NCI-H2227 treated with DMSO at 0.1 percent for 48 hours (cell line): ENCODE measurements at regions not wholly inside any gene's neighbourhood (a gene's known extent, or its start where the extent isn't known, plus 50 kb on each side); places are given as distances from the start of the nearest gene placed in this dataset.

Source experiments
- DNase-seq: peaks from one replicate; lab custom pipeline; 2025; lab: John Stamatoyannopoulos, UW

DNA sequence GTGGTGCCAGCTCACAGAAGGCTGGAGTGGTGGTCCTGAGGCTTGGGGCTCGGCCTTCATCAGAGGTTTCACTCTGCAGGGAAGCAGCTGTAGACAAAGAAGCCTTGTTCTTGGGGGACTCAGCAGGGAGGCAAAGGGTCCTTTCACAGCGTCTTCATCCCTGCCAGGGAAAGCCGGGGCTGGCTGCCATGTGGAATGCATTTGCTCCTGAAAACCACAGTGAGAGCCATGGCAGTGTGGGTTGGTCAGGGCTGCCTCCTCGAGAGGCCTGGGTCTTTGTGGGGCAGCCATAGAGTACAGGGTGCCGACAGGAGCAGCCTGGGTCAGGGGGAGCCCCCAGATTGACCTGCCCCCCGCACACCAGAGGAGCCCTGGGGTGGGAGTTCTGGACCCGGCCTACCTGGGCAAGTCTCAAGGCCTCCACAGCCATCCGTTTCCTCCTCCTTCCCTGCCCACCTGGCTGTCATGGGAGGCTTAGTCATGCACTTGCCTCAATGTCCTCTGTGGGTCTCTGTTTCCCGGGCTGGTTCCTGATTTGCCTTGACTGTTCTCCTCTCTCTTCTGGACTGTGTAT lies 144.0 kb downstream of the CDC5L start:
- no peak for DNase-seq

DNA sequence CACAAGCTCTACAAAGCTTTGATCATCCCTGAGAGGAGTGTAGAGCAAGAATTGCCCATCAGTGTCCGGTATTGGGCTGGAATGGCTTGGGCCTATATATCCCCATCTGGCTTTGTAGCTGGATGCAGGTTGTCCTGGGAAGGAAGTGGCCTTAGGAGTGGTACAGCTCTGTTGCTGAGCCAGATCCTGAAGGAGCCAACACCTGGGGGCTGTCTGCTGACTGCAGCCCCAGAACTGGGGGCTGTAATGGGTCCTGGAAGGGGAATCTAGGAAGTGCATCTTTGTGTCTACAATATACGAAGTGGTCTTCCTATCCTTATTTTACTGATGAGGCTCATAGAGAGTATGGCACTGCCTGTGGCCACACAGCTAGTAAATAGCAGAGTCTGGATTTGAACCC lies 145.9 kb downstream of the CDC5L start:
- no peak for DNase-seq

DNA sequence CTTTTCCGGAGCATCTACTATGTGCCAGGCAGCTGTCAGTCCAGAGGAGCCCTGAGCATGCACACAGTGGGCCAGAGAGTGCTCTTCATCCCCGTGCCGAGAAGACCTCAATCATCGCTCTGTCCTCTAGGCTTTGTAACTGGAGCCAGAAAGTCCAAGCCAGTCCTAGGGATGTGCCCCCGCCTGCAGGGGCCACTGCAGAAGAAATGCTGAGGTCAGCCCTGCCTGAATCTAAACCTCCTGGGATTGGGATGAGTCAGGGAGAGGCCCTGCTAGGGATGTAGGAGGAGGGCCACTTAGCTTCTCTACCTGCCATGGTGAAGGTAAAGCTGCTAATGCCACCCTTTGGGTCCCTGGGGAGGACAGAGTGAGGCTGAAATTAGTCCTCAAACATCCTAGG lies 146.8 kb downstream of the CDC5L start:
- DNase-seq, result no peak

DNA sequence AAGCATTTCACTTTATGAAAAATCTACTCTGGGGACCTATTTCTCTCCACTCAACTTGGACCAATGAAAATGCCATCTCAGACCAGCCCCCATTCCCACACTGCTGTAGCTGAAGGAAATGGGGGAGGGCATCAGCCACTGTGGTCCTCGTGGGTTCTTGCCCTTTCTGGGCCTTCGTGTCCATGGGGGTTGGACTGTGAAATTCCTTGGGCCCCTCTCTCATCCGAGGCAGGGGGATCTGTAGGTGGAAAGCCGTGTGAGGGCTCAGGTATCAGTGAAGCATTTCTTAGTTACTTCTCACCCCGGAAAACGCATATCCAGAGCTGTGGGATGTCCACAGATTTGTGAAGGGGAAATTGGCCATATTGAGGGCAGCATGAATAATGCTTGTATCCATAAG lies 147.9 kb downstream of the CDC5L start:
- DNase-seq, result no peak

DNA sequence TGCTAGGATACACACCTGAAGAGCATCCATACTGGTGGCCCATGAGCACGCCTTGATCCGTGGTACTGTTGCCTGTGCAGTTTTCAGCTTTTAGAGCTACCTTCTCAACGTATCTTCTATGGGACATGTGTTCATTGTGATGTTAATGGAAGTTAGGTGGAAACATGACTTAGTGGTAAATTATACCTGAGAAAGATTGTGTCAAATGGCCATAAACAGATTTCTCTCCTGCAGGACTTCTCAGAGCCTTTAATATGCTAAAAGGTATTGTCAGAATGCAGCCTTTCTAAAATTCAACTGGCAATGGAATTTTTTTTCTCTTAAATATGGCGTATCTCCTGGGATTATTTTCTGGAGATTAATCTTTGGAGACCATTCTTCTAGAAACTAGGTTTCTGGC lies 148.5 kb downstream of the CDC5L start:
- DNase-seq, result no peak

DNA sequence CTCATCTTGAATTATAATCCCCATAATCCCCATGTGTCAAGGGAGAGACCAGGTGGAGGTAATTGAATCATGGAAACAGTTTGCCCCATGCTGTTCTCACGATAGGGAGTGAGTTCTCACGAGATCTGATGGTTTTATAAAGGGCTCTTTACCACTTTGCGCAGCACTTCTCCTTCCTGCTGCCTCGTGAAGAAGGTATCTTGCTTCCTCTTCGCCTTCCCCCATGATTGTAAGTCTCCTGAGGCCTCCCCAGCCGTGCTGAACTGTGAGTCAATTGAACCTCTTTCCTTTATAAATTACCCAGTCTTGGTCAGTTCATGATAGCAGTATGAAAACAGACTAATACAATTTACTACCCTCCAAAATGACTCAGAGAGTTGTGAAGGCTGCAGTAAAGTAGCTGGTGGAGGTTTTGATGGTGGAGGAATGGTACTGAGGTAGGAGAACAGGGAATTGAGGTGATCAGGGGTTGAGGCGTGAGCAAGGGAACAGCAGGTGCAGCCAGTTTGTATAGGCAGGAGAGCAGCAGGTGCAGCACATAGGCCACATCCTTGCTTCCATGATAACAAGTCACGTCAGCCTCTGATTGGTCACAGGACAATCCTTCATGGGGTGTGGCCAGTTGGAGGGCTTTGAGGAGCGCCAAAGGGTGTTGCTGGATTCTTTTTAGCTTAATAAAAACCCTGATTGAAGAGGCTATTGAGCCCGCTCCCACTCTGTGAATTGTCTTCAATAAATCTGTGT lies 150.0 kb downstream of the CDC5L start:
- DNase-seq, result no peak

DNA sequence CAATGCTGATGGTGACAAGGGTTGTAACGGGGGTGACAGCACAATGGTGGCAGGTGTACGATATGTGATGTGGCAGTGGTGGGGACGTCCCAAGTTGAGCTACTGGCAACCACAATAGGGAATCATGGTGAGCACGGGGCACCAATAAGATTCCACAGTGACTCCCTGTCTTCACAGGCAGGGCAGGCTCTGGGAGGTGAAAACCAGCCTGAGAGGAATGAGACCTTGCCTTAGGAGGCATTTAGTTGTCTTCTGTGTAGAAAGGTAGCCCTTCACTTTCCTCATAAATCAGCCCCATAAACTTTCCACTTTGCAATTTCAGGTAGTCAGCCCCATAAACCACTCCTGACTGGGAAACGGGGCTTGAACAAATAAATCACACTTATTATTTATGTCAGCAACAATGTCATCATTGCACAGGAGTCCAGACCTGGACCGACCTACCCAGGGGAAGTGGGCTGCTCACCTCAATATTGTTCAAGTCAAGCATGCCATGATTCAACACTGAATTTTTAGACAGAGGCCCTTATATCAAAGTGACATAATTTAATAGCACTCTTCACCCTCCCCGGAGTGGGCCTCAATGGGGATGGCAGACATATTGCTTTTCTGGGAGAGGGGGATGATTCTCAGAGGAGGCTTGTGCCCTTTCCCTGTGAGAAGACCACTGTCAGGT lies 150.8 kb downstream of the CDC5L start:
- no peak for DNase-seq

DNA sequence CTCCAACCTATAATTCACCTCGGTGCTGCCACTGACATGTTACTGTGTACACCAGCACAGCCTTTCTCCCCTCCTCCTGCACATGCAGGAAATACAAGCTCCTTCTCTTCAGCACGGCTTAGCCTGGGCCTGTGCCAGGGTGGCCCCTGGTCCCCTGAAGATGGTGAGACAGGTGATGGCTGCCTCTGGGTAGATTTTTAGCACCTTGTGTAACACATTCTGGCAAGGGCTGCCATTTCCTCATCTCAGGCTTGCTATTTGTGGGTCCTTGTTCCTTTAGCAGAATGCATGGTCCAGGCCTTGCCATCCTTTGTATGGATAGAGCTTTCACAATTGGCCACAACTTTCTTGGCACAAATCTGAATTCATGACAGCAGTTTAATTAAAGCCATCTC lies 151.3 kb downstream of the CDC5L start:
- DNase-seq, result no peak

DNA sequence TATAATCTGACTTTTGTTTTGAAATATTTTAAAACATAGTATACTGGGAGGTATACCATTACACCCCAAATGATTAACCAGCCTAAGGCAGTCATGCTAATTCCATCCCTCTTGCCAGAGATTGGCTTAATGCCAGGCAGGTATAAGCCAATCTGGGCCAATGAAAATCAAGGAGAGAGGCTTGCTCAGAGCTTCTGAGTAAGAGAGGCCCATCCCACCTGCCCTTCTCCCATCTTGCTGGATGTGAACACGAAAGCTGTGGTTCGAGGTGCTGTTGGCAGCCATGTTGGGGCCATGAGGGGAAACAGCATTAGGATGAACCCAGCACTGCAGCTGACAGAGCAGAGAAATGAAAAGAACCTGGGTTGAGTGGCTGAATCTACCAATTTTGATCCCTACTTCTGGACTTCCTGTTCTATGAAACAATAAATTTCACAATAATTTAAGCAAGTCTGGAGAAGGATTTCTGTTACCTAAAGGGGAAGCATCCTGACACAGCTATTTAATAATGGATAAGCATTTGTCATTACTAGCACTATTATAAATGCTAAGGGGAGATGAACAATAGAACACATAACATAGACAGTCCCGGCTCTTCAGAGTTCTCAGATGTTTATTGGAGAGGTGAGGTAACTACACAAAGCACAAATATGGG lies 152.3 kb downstream of the CDC5L start:
- DNase-seq, result no peak

DNA sequence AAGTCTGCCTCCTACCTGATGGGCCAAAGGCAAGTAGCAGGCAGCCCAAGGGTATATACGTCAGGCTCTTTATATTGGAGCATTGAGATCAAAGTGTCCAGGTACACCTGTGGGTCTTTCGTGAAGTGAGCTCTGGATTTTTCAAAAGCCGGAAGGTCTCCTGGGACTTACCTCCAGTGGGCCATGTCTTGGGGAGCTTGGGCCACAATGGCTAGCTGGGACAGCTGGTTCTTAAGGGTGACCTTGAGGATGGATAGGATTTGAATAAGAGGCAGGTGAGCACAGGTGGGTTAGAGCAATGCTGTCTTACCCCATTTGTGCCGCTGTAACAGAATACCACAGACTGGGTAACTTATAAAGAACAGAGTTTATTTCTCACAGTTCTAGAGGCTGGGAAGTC lies 153.4 kb downstream of the CDC5L start:
- no peak for DNase-seq

DNA sequence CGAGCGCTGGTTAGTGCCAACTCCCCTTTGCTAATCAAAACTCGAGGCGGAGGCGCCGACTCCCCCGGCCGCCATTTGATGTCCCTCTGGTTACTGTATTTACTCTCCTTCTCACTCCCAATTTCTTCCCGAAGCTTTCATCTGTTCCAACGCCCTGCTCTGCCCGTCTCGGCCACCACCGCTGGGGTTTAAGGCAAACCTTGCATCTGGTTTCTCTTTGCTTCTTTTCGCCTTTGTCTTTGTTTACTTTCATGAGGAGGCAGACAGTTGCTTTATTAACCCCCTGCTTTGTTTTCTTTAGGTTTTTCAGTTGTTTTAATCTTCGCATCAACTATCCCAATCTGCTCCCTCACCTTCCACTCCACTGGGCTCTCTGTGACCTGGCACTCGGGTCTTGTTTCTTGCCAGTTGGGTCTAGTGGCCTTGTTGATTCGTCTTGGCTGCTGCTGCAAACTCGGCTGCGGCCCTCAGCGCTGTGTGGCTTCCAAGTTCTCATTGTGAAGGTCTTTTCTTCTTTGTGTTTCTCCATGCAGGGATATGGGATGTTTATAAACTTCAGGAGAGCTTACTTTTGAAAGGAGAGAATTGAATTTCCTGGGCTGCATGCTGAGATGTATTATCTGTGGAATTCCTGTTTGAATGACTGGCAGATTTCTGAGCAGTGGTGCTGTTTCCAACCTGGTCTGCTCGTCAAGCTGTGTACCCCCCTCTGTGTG lies 155.1 kb downstream of the CDC5L start:
- no peak for DNase-seq

DNA sequence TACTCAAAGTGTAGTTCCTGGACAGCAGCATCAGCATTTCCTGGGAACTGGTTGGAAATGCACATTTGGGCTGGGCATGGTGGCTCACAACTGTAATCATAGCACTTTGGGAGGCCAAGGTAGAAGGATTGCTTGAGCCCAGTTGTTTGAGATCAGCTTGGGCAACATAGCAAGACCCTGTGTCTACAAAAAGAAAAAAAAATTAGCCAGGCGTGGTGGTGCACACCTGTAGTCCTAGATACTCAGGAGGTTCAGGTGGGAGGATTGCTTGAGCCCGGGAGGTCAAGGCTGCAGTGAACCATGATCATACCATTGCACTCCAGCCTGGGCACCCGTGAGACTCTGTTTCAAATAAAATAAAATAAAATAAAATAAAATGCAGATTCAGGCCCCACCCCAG lies 156.2 kb downstream of the CDC5L start:
- no peak for DNase-seq

DNA sequence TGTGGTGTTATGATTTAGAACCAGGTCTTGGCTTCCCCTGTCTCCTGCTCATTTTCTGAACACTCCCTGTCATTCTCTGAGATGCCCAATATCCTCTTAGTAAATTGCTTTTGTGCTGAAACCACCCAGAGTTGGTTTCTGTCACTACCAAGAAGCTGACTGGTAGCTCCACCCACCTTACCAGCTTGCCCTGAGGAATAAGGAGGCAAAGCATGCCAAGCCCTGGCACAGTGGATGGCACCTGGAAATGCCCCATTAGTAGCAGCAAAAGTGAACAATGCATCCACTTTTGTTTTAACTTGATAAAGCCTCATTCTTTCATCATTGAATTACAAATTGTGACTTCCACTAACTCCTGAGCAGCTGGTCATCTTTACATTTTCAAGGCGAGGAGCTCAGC lies 157.7 kb downstream of the CDC5L start:
- no peak for DNase-seq

DNA sequence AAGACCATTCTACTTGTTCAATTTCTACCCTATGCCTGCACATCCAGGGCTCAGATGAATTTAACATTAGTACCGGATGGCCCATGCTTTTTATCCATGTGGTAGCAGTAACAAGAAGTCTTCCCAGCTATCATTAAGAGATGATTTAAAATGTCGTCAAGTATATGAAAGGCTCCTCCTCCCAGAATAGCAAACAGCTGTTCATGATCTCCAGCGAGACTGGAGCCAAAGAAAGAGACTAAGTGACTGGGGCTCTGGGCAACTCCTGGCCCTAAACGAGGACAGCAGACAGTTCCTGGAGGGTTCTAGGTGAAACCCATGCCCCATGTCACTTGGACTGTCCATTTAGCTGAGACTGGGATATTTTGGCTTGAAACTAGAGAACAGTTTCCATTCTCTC lies 160.8 kb downstream of the CDC5L start:
- no peak for DNase-seq

DNA sequence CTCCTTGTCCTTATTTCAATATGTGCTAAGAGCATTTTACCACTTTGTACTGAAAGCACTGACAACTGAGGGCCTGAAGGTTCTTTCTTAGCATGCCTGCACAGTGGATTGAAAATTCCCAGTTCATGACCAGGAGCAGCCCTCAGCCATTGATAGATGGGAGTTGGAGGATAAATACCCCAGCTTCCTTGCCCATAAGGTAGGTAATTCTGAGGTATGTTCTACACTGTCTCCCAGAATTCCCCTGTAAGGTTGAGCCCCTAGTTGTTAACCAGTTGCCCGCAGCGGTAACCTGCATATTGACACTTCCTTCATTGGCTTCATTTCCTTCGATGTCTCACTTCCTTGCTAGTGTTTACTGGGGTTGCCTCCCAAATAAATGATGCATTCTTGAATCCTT lies 162.0 kb downstream of the CDC5L start:
- DNase-seq, result no peak

DNA sequence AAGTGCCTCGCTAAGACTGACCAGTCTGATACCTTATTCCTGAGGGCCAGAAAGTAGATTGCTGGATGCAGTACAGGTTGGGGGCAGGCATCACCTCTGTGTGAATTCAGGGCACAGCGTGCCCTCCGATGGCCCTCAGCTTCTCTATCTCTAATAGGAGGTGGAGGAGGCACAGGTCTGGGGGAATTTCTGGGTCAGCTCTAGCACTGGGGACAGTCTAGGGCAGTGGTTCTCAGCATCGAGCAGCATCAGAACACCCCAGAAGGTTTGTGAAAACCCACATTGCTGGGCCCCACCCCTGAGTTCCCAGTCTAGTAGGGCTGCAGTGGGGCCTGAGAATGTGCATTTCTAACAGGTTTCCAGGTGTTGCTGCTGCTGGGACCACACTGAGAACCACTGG lies 166.7 kb downstream of the CDC5L start:
- DNase-seq, result no peak

DNA sequence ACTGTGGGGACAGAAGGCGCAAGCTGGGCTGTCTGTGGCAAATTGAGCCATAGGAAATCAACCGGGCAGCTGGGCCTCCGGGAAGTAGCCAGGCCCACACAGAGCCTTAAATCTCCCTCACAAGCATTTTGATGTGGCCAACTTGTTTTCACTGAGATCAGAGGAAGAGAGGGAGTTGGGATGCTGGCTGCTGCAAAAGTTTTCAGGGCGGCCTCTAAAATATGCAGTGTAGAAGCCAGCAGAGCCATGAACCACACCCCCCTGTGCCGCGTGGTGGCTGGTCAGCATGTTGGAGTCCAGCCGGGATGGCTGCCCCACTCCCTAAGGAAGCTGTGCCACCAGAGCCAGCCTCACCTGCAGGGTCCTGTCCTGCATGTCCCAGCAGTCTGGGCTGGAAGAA lies 167.4 kb downstream of the CDC5L start:
- DNase-seq, result no peak

DNA sequence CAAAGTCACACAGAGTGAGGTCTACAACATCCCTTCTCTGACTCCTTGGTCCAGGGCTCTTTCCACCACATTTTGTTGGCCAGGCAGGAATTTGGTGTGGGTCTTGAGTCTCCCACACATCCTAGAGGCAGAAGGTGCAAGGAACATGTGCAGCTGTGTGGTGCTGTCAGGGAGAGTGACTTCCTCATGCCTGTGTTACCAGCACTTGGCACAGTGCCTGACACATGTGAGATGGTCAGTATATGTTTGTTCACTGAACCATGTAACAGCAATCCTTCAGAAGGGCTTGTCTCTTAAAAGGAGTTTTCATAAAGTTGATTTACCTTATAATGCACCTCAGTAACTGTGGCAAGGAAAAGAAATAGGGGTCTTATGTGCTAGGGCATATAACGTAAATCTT lies 168.5 kb downstream of the CDC5L start:
- DNase-seq, result no peak

DNA sequence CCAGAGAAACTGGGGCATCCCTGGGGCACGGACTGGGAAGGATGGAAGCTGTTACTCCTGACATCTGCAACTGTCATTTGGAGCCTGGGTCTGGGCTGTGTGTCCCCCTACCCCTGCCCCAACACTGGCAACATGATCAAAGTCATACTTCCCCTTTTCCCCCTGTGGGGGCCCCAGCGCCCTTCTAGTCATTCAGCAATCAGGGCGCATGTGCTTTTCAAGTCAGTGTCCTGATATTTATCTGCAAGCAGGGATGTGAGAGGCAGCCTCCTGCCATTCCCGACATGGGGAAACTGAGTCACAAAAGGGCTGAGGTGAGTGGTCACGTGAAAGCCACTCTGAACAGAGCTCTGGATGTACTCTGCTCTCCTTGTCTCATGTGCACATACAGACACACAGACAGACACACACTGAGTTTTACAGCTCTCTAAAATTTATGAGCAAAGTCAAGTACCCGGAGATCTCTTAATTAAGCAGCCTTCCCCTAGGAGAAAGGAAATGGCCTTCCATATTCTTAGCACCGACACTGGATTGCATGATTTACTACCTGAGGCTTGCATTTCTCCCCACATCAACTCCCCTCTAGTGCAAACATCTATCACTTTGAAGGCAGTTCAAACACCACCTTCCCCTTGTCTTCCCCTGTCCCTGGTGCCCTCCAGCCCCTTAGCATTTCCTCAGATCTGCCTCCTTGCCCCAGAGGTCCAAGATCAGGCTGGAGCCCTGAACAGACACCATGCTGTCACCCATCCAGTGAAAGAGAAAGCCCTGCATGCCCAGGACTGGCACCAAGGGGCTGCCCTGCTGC lies 170.7 kb downstream of the CDC5L start:
- no peak for DNase-seq

DNA sequence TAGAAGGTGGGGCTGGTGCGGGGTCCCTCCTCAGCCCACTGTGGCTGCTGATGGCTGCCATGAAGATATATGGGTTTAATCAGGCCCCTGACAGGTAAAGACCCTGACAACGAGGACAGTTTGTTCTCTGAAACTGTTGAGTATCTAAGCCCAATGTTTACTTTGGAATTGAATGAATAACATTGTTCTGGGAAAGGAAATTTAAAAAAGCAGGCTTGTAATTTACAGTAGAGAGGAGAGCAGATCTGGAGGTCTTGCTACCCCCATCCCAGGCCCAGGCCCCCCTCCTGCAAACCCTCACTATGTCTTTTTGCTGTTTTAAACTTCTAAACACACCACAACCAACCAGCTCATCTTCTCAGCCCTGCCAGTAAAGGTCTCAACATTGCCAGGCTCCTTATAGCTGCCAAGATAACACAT lies 171.3 kb downstream of the CDC5L start:
- no peak for DNase-seq

DNA sequence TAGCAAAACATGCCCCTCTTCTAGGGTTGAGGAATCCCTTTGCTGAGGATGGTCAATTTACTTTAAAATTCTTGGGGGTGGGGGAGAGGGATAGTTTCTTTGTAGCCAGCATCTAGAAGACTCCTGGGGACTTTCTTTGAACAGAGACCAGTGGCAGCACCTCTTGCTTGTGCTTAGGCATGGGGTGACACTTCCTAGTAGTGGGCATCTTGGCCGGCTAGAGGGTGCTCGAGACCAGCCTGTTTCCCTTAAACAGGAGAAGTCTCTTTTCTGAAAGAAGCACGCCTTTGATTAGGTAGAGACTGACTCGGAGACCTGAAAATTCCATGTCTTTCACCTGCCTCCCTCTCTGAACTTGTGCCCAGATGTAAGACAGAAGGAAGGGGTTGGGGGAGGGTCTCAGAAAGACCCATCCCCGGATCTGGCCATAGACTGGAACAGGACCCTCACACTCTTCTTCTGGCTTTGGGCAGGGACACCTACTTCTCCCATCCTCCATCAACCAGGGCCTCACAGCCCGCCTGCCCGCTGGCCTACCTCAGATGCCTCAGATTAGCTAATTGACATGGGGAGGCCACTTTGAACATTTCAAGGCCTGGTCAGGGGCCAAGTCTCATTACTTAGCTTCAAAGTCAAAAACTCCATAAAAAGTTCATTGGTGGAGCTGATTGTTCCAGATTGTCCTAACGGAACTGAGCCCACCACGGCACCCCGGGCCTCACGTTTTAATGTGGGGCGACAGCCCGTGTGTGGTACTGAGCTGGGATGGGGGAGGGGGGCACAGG lies 172.2 kb downstream of the CDC5L start:
- DNase-seq, result no peak
